Fibroblast of skin of left quadriceps (primary cell): ENCODE measurements at regions not wholly inside any gene's neighbourhood (a gene's known extent, or its start where the extent isn't known, plus 50 kb on each side); places are given as distances from the start of the nearest gene placed in this dataset.

ENCODE experiments used
- DNase-seq, 2 experiments: peaks; one replicate each; pipeline ENCODE4 v3.0.0-alpha.2; 2013; ENCODE audit warnings: low read depth in 2 of 2

GRCh38 chr3:147582642-147583041 is 173.5 kb downstream of the ZIC1 start:
- DNase-seq: no peak

- DNase-seq: peak in 1 of 2 experiments; percentile 2
These were observed 179.9 kb downstream of the ZIC1 start for GRCh38 chr3:147589016-147589415.

- DNase-seq: no peak
These were observed 195.0 kb downstream of the ZIC1 start for GRCh38 chr3:147604136-147604535.

GRCh38 chr3:147613725-147614124 is 204.6 kb downstream of the ZIC1 start:
- no peak for DNase-seq

- no peak for DNase-seq
These were observed 205.0 kb downstream of the ZIC1 start for GRCh38 chr3:147614210-147614609.

- DNase-seq: no peak
These were observed 205.9 kb downstream of the ZIC1 start for GRCh38 chr3:147615035-147615434.

GRCh38 chr3:147616998-147617619 is 207.9 kb downstream of the ZIC1 start:
- DNase-seq: no peak

GRCh38 chr3:147618691-147619090 is 209.5 kb downstream of the ZIC1 start:
- DNase-seq: no peak

- no peak for DNase-seq
These were observed 210.9 kb downstream of the ZIC1 start for GRCh38 chr3:147619921-147620560.

- DNase-seq: peak; percentile 28 to 36
These were observed 211.7 kb downstream of the ZIC1 start for GRCh38 chr3:147620906-147621305.

GRCh38 chr3:147630921-147631415 is 221.8 kb downstream of the ZIC1 start:
- no peak for DNase-seq

GRCh38 chr3:147640781-147641180 is 231.6 kb downstream of the ZIC1 start:
- no peak for DNase-seq

- DNase-seq: no peak
These were observed 236.6 kb downstream of the ZIC1 start for GRCh38 chr3:147645761-147646160.

GRCh38 chr3:147649475-147649874 is 240.3 kb downstream of the ZIC1 start:
- DNase-seq: no peak

GRCh38 chr3:147651107-147651778 is 242.1 kb downstream of the ZIC1 start:
- no peak for DNase-seq

- DNase-seq: peak; percentile 53 to 56
These were observed 243.6 kb downstream of the ZIC1 start for GRCh38 chr3:147652651-147653366.

- DNase-seq: no peak
These were observed 244.3 kb downstream of the ZIC1 start for GRCh38 chr3:147653367-147653923.

GRCh38 chr3:147654827-147655226 is 245.7 kb downstream of the ZIC1 start:
- DNase-seq: no peak

- DNase-seq: peak; percentile 38 to 44
These were observed 246.1 kb downstream of the ZIC1 start for GRCh38 chr3:147655236-147655635.

- no peak for DNase-seq
These were observed 246.9 kb downstream of the ZIC1 start for GRCh38 chr3:147656023-147656422.

GRCh38 chr3:147661916-147662315 is 252.8 kb downstream of the ZIC1 start:
- no peak for DNase-seq

GRCh38 chr3:147662705-147663104 is 253.5 kb downstream of the ZIC1 start:
- no peak for DNase-seq
